ENCODE measurements at regions not wholly inside any gene's neighbourhood (a gene's known extent, or its start where the extent isn't known, plus 50 kb on each side); places are given as distances from the start of the nearest gene placed in this dataset.

- Histone ChIP-seq H3K4me1 (no peaks in the 10 kb centered on the region), H3K9me3 (no peaks in the 10 kb centered on the region), H3K36me3 (ENCODE audit: low read depth, missing control alignments) (no peaks in the 10 kb centered on the region), H3K27me3 (no peaks in the 10 kb centered on the region), H3K27ac (no peak overlapping the region), H3K4me3 (no peak overlapping the region)
- intact Hi-C loops (cut with DNase I; ENCODE audit: low total_unique reads), result no loop called here
- TF ChIP-seq POLR2A (IDR thresholded peaks at IDR 0.05), result no peak
- no peak for TF ChIP-seq CTCF (IDR thresholded peaks at IDR 0.05)
- 85 to 93% methylated on average over 2 of the region's 2 CpGs for WGBS, 2 donors
- DNase-seq, result no peak
Measured at GRCh38 chr1:178645808-178646200, 79.2 kb upstream of the RALGPS2 start.

GRCh38 chr1:178646821-178647220 is 78.2 kb upstream of the RALGPS2 start:
- 89% methylated on average over 5 of the region's 5 CpGs for WGBS, 2 donors
- Histone ChIP-seq H3K4me1 (no peaks in the 10 kb centered on the region), H3K27me3 (no peaks in the 10 kb centered on the region), H3K27ac (no peak overlapping the region), H3K9me3 (no peaks in the 10 kb centered on the region), H3K36me3 (ENCODE audit: low read depth, missing control alignments) (no peaks in the 10 kb centered on the region), H3K4me3 (no peak overlapping the region)
- TF ChIP-seq CTCF (IDR thresholded peaks at IDR 0.05) (no peak), POLR2A (IDR thresholded peaks at IDR 0.05) (no peak)
- DNase-seq, result no peak
- intact Hi-C loops (cut with DNase I; ENCODE audit: low total_unique reads), result no loop called here

- WGBS, 2 donors, result 46 to 74% methylated on average over 11 of the region's 11 CpGs
- DNase-seq, result no peak
Measured at GRCh38 chr1:178648151-178648550, 76.9 kb upstream of the RALGPS2 start.

DNA sequence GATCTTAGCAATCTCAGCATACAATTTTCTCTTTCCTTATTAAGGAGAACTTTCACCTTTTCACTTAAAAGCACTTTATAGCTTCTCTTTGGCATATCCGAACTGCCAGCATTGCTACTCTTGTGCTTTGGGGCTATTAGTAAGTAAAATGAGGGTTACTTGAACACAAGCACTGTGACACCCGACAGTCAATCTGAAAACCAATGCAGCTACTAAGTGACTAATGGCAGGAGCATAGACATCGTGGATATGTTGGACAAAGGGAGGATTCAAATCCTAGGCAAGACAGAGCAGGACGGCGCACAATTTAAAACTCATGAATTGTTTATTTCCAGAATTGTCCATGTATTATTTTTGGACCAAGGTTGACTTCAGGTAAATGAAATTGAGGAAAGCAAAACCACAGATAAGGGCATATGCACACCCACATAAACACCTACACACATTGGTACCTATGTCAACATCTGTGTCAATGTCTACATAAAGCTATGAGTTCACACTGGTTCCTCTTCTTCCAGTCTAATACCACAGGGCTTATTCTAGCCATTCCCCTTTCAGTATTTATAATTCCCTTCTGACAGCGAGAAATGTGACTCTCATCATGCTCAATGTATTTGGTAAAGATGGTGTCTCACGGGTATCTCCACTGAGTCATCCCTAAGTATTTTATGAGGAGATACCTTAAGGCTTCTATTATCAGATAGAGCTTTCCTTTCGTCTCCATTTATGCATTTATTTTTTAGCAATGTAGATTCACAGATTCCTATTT is 75.3 kb upstream of the RALGPS2 start:
- 93 to 95% methylated on average over 8 of the region's 8 CpGs for WGBS, 2 donors
- DNase-seq, result no peak
- Histone ChIP-seq H3K4me1 (no peaks in the 10 kb centered on the region), H3K4me3 (no peak overlapping the region), H3K27me3 (no peaks in the 10 kb centered on the region), H3K36me3 (ENCODE audit: low read depth, missing control alignments) (no peaks in the 10 kb centered on the region), H3K9me3 (no peaks in the 10 kb centered on the region), H3K27ac (no peak overlapping the region)
- intact Hi-C loops (cut with DNase I; ENCODE audit: low total_unique reads), result no loop called here
- TF ChIP-seq POLR2A (IDR thresholded peaks at IDR 0.05) (no peak), CTCF (IDR thresholded peaks at IDR 0.05) (no peak)

More at GRCh38 chr1:178648151-178648550, 76.9 kb upstream of the RALGPS2 start:
- Histone ChIP-seq H3K4me1 (no peaks in the 10 kb centered on the region), H3K9me3 (no peaks in the 10 kb centered on the region), H3K27me3 (no peaks in the 10 kb centered on the region), H3K36me3 (ENCODE audit: low read depth, missing control alignments) (no peaks in the 10 kb centered on the region), H3K4me3 (no peak overlapping the region), H3K27ac (no peak overlapping the region)
- intact Hi-C loops (cut with DNase I; ENCODE audit: low total_unique reads), result no loop called here
- TF ChIP-seq CTCF (IDR thresholded peaks at IDR 0.05), result no peak
- no peak for TF ChIP-seq POLR2A (IDR thresholded peaks at IDR 0.05)

- Histone ChIP-seq H3K36me3 (ENCODE audit: low read depth, missing control alignments) (no peaks in the 10 kb centered on the region), H3K27me3 (no peaks in the 10 kb centered on the region), H3K9me3 (no peaks in the 10 kb centered on the region), H3K4me3 (no peak overlapping the region), H3K27ac (no peak overlapping the region), H3K4me1 (no peaks in the 10 kb centered on the region)
- WGBS, 2 donors, result 52 to 57% methylated on average over 6 of the region's 6 CpGs
- intact Hi-C loops (cut with DNase I; ENCODE audit: low total_unique reads), result no loop called here
- no peak for DNase-seq
- TF ChIP-seq CTCF (IDR thresholded peaks at IDR 0.05), result no peak
- no peak for TF ChIP-seq POLR2A (IDR thresholded peaks at IDR 0.05)
Measured at GRCh38 chr1:178650934-178651511, 74.0 kb upstream of the RALGPS2 start.

Data from testis (tissue), 2 donors.